GM12878 (cell line): ENCODE measurements at regions not wholly inside any gene's neighbourhood (a gene's known extent, or its start where the extent isn't known, plus 50 kb on each side); places are given as distances from the start of the nearest gene placed in this dataset.

Source experiments
- ATAC-seq: fragments of 200-7000 bp; cut with Tn5 transposase; 3 replicates; pipeline ENCODE4 v1.9.1; 2020; ENCODE audit warnings: mild to moderate bottlenecking, moderate library complexity
- BruUV-seq: library from RNA; stranded (reverse); fragments of 400-500 nt; replicated peaks from 2 replicates; lab custom pipeline; 2021; lab: Mats Ljungman, UMichigan
- CTCF ChIA-PET: fragments of 300-600 bp; sonication (Branson Sonifier 250); formaldehyde crosslinking; extraction: SDS; loops from one replicate; lab custom pipeline; 2021; ENCODE audit warnings: inconsistent platforms; lab: Yijun Ruan, JAX
- POLR2A ChIA-PET: fragments of 350-600 bp; formaldehyde crosslinking; extraction: SDS; loops from one replicate; lab custom pipeline; 2021; ENCODE audit warnings: inconsistent platforms; lab: Charles Lee
- RAD21 ChIA-PET: fragments of 300-600 bp; sonication (Branson Sonifier 250); formaldehyde crosslinking; loops from one replicate; lab custom pipeline; 2023; ENCODE audit warnings: antibody characterized with exemption; ENCODE audit not compliant: unreplicated experiment; lab: Charles Lee
- SMC1A ChIA-PET: fragments of 300-600 bp; sonication (Branson Sonifier 250); formaldehyde crosslinking; loops from one replicate; lab custom pipeline; 2023; ENCODE audit not compliant: unreplicated experiment, uncharacterized antibody; lab: Charles Lee
- DNase-seq: peaks from one replicate; pipeline ENCODE4 v3.0.0-alpha.2; 2011; ENCODE audit warnings: low read depth, low spot score
- FAIRE-seq: peaks from 3 replicates; lab custom pipeline; 2011; peaks lifted over from hg19 to GRCh38; lab: Jason Lieb, UNC
- H2AFZ ChIP-seq: 2 replicates; pipeline ENCODE4 v1.6.0; 2011; ENCODE audit warnings: low read depth, low read length, control low read depth; ENCODE audit not compliant: control insufficient read depth
- H3K27ac ChIP-seq: 2 replicates; pipeline ENCODE4 v1.5.1; 2011; ENCODE audit warnings: control low read depth; ENCODE audit not compliant: control insufficient read depth, insufficient read depth
- H3K27me3 ChIP-seq, 2 experiments: replicated peaks in 1 of 2; 2 replicates each; pipeline versions ENCODE4 v1.6.0 to v1.6.1; 2011; ENCODE audit warnings: low read length in 1 of 2; ENCODE audit not compliant: control insufficient read depth in 2 of 2, insufficient read depth in 2 of 2
- H3K36me3 ChIP-seq, 2 experiments: 2 replicates each; pipeline ENCODE4 v1.5.1; 2011; ENCODE audit warnings: low read length in 1 of 2; ENCODE audit not compliant: control insufficient read depth in 2 of 2, insufficient read depth in 2 of 2
- H3K4me1 ChIP-seq: 2 replicates; pipeline ENCODE4 v1.6.1; 2011; ENCODE audit warnings: mild to moderate bottlenecking, low read length, moderate library complexity, mixed read lengths; ENCODE audit not compliant: control insufficient read depth, insufficient read depth
- H3K4me2 ChIP-seq: 2 replicates; pipeline ENCODE4 v1.6.0; 2011; ENCODE audit warnings: control low read depth; ENCODE audit not compliant: control insufficient read depth, insufficient read depth
- H3K4me3 ChIP-seq: fragments of 200-600 bp; sonication (generic); 2 replicates; pipeline ENCODE4 v1.5.1; 2016
- H3K79me2 ChIP-seq: 2 replicates; pipeline ENCODE4 v1.6.0; 2011; ENCODE audit warnings: low read length; ENCODE audit not compliant: control insufficient read depth, insufficient read depth
- H3K9ac ChIP-seq: 2 replicates; pipeline ENCODE4 v1.8.0; 2011; ENCODE audit warnings: low read length, control low read depth, mixed read lengths; ENCODE audit not compliant: control insufficient read depth, insufficient read depth
- H3K9me3 ChIP-seq: replicated peaks from 3 replicates; pipeline ENCODE4 v1.5.1; 2011; ENCODE audit warnings: mild to moderate bottlenecking, low read length; ENCODE audit not compliant: control insufficient read depth, insufficient read depth
- H4K20me1 ChIP-seq: 2 replicates; pipeline ENCODE4 v1.6.0; 2011; ENCODE audit not compliant: control insufficient read depth, insufficient read depth
- BACH1 ChIP-seq: fragments of 450-650 bp; IDR thresholded peaks from 2 replicates; pipeline ENCODE4 v1.6.1; 2017; ENCODE audit warnings: mild to moderate bottlenecking, borderline replicate concordance
- CBX5 ChIP-seq: sonication (generic); IDR thresholded peaks from 2 replicates; pipeline ENCODE4 v1.6.1; 2016; ENCODE audit warnings: low read depth, moderate library complexity, mild to moderate bottlenecking, inconsistent platforms
- CHD2 ChIP-seq: IDR thresholded peaks from 2 replicates; pipeline ENCODE4 v1.6.1; 2011; ENCODE audit warnings: low read depth, low read length, improper control_type of control experiment, borderline replicate concordance
- ETV6 ChIP-seq, 2 experiments: fragments of 450-650 bp in 1 of 2; IDR thresholded peaks in 1 of 2; conservative IDR thresholded peaks in 1 of 2; 2 replicates each; pipeline ENCODE4 v1.6.1; 2014; ENCODE audit warnings: antibody characterized with exemption in 1 of 2, borderline replicate concordance in 1 of 2, low read depth in 1 of 2, mild to moderate bottlenecking in 1 of 2, moderate library complexity in 1 of 2
- EZH2 ChIP-seq: IDR thresholded peaks from 2 replicates; pipeline ENCODE4 v1.6.1; 2012; ENCODE audit warnings: low read depth, mild to moderate bottlenecking, control low read depth, inconsistent platforms, low read length, borderline replicate concordance; ENCODE audit not compliant: control insufficient read depth
- FOS ChIP-seq: IDR thresholded peaks from 3 replicates; pipeline ENCODE4 v1.6.1; 2011; ENCODE audit warnings: borderline replicate concordance; ENCODE audit not compliant: insufficient read length; ENCODE audit errors: extremely low read depth
- HDAC2 ChIP-seq: fragments of 200-600 bp; sonication (generic); IDR thresholded peaks from 2 replicates; pipeline ENCODE4 v1.6.1; 2017
- IRF4 ChIP-seq: IDR thresholded peaks from 2 replicates; pipeline ENCODE4 v1.6.1; 2011; ENCODE audit warnings: low read depth, low read length
- MLLT1 ChIP-seq: fragments of 450-650 bp; IDR thresholded peaks from 2 replicates; pipeline ENCODE4 v1.6.1; 2016; ENCODE audit warnings: mild to moderate bottlenecking
- POLR2AphosphoS2 ChIP-seq: IDR thresholded peaks from 2 replicates; pipeline ENCODE4 v1.6.1; 2011; ENCODE audit warnings: low read depth, mild to moderate bottlenecking, low read length, improper control_type of control experiment, moderate library complexity
- RELA ChIP-seq: fragments of 450-650 bp; IDR thresholded peaks from 2 replicates; pipeline ENCODE4 v1.8.0; 2014; ENCODE audit warnings: borderline replicate concordance; ENCODE audit not compliant: partially characterized antibody
- SMC3 ChIP-seq: IDR thresholded peaks from 2 replicates; pipeline ENCODE4 v1.6.1; 2011; ENCODE audit warnings: low read length, improper control_type of control experiment, borderline replicate concordance
- TARDBP ChIP-seq: IDR thresholded peaks from 2 replicates; pipeline ENCODE4 v1.6.1; 2016; ENCODE audit warnings: borderline replicate concordance
- USF2 ChIP-seq: IDR thresholded peaks from 2 replicates; pipeline ENCODE4 v1.6.1; 2011; ENCODE audit warnings: low read depth, low read length, improper control_type of control experiment, borderline replicate concordance
- ZNF207 ChIP-seq: fragments of 450-650 bp; IDR thresholded peaks from 2 replicates; pipeline ENCODE4 v1.6.1; 2014; ENCODE audit warnings: antibody characterized with exemption, mild to moderate bottlenecking, borderline replicate concordance
- ZSCAN29 ChIP-seq: fragments of 450-650 bp; IDR thresholded peaks from 2 replicates; pipeline ENCODE4 v1.6.1; 2017; ENCODE audit warnings: mild to moderate bottlenecking, moderate library complexity
- WGBS: methylation state at CpG from one replicate; pipeline ENCODE4 v1.1.6; 2016; ENCODE audit warnings: low lambda C conversion rate; ENCODE audit not compliant: insufficient replicate concordance, insufficient coverage; ENCODE audit errors: missing lambda C conversion rate; 5-methylcytosine and 5-hydroxymethylcytosine counted together
- in situ Hi-C: fragments of 300-500 bp; cut with MboI; formaldehyde crosslinking; loops from 9 replicates; pipeline ENCODE4 v1.14.3; 2018; ENCODE audit warnings: mixed read lengths
- intact Hi-C: fragments of 100-400 bp; cut with micrococcal nuclease; formaldehyde crosslinking; loops from one replicate; pipeline ENCODE4 v1.14.2; 2022; ENCODE audit not compliant: unreplicated experiment
- TF ChIP-seq, protein P1 (sequence below): fragments of 450-650 bp; IDR thresholded peaks from 2 replicates; pipeline ENCODE4 v1.6.1; 2017; ENCODE audit warnings: mild to moderate bottlenecking, moderate library complexity

DNA sequence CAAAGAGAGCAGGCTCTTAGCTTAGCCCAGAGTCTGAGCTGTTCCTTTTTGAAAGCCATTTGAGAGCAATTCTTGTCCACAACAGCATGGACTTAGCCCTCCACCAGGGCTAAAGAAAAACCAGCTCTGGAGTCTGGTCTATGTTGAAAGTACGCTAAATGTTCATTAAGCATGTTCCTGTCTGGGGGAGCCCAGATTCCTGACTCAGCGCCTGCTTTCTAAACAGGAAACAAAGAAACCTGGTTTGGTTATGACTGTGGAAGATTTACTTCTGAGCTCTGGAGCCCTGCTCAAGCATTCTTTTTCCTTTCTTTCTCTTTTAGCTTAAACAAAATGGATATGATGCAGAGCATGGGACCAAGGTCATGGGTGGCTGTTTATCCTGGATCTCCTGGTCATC is 279.8 kb downstream of the RBM43 start:
- intact Hi-C loops = no loop called here

More for the DNA sequence above, 279.8 kb downstream of the RBM43 start:
- DNase-seq (no peak), ATAC-seq (no peak), FAIRE-seq (no peak)
- no peak overlapping the region for H2AFZ ChIP-seq
- no peak overlapping the region for H3K4me3 ChIP-seq
- H3K4me2 ChIP-seq = no peak overlapping the region
- ChIA-PET POLR2A (interaction anchor here (0.6 kb wide), 1 partner anchor 479 kb away, joined by 3 read pairs; no protein-coding TSS in a partner anchor), RAD21 (no interaction called here), SMC1A (no interaction called here), CTCF (no interaction called here)
- 20% methylated on average over 2 of the region's 2 CpGs for WGBS
- no peaks in the 10 kb centered on the region for H3K4me1 ChIP-seq
- H3K27ac ChIP-seq = no peak overlapping the region
- H3K79me2 ChIP-seq = no peaks in the 10 kb centered on the region
- no peaks in the 10 kb centered on the region for H3K27me3 ChIP-seq
- in situ Hi-C loops = no loop called here
- TF ChIP-seq MLLT1 (no peak), EZH2 (no peak), ZSCAN29 (no peak), BACH1 (no peak), SMC3 (no peak), RELA (no peak), IRF4 (no peak), CHD2 (no peak), POLR2AphosphoS2 (no peak), FOS (no peak), HDAC2 (no peak), ETV6 (conservative IDR thresholded peaks at IDR 0.05 in 1 of 2, IDR thresholded peaks at IDR 0.05 in 1 of 2; ENCODE audit: borderline replicate concordance in 1 of 2, low read depth in 1 of 2) (no peak), TARDBP (no peak), CBX5 (no peak), ZNF207 (no peak), USF2 (no peak)
- TF ChIP-seq, protein P1, sequence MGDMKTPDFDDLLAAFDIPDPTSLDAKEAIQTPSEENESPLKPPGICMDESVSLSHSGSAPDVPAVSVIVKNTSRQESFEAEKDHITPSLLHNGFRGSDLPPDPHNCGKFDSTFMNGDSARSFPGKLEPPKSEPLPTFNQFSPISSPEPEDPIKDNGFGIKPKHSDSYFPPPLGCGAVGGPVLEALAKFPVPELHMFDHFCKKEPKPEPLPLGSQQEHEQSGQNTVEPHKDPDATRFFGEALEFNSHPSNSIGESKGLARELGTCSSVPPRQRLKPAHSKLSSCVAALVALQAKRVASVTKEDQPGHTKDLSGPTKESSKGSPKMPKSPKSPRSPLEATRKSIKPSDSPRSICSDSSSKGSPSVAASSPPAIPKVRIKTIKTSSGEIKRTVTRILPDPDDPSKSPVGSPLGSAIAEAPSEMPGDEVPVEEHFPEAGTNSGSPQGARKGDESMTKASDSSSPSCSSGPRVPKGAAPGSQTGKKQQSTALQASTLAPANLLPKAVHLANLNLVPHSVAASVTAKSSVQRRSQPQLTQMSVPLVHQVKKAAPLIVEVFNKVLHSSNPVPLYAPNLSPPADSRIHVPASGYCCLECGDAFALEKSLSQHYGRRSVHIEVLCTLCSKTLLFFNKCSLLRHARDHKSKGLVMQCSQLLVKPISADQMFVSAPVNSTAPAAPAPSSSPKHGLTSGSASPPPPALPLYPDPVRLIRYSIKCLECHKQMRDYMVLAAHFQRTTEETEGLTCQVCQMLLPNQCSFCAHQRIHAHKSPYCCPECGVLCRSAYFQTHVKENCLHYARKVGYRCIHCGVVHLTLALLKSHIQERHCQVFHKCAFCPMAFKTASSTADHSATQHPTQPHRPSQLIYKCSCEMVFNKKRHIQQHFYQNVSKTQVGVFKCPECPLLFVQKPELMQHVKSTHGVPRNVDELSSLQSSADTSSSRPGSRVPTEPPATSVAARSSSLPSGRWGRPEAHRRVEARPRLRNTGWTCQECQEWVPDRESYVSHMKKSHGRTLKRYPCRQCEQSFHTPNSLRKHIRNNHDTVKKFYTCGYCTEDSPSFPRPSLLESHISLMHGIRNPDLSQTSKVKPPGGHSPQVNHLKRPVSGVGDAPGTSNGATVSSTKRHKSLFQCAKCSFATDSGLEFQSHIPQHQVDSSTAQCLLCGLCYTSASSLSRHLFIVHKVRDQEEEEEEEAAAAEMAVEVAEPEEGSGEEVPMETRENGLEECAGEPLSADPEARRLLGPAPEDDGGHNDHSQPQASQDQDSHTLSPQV = no peak
- H3K36me3 ChIP-seq = no peaks in the 10 kb centered on the region
- no peaks in the 10 kb centered on the region for H3K9me3 ChIP-seq
- no peak overlapping the region for H3K9ac ChIP-seq
- no TSS peak for BruUV-seq
- H4K20me1 ChIP-seq = no peaks in the 10 kb centered on the region
